Heart left ventricle (tissue), 16 donors: ENCODE measurements at regions not wholly inside any gene's neighbourhood (a gene's known extent, or its start where the extent isn't known, plus 50 kb on each side); places are given as distances from the start of the nearest gene placed in this dataset.

Experiments
- ATAC-seq, 4 donors: fragments of 200-7000 bp; cut with Tn5 transposase; one replicate each; pipeline ENCODE4 v1.9.1; 2020 to 2022; ENCODE audit warnings: moderate library complexity in 4 of 4, mild to moderate bottlenecking in 3 of 4, moderate number of reproducible peaks in 1 of 4
- DNase-seq, 5 donors: peaks; one replicate each; pipeline ENCODE4 v3.0.0-alpha.2; 2020
- H3K27ac ChIP-seq, 12 donors: fragments of 200-600 bp; sonication (generic) in 4 of 12; one replicate each; pipeline versions ENCODE4 v1.5.0 to v1.8.0; 2016 to 2022; ENCODE audit warnings: mild to moderate bottlenecking in 2 of 12
- H3K27me3 ChIP-seq, 9 donors: fragments of 200-600 bp; sonication (generic) in 2 of 9; one replicate each; pipeline versions ENCODE4 v1.5.1 to v1.8.0; 2016 to 2022; ENCODE audit warnings: mild to moderate bottlenecking in 3 of 9
- H3K36me3 ChIP-seq, 9 donors: fragments of 200-600 bp; sonication (generic) in 2 of 9; one replicate each; pipeline versions ENCODE4 v1.5.0 to v1.8.0; 2018 to 2022; ENCODE audit warnings: mild to moderate bottlenecking in 2 of 9
- H3K4me1 ChIP-seq, 12 donors: fragments of 200-600 bp; sonication (generic) in 4 of 12; one replicate each; pipeline versions ENCODE4 v1.5.0 to v1.8.0; 2016 to 2022; ENCODE audit warnings: mild to moderate bottlenecking in 3 of 12
- H3K4me3 ChIP-seq, 12 donors: fragments of 200-600 bp; sonication (generic) in 4 of 12; one replicate each; pipeline versions ENCODE4 v1.5.0 to v1.8.0; 2017 to 2022; ENCODE audit warnings: mild to moderate bottlenecking in 9 of 12, moderate library complexity in 4 of 12
- H3K9me3 ChIP-seq, 12 donors: fragments of 200-600 bp; sonication (generic) in 4 of 12; one replicate each; pipeline versions ENCODE4 v1.5.0 to v1.8.0; 2016 to 2022; ENCODE audit warnings: mild to moderate bottlenecking in 1 of 12
- CTCF ChIP-seq, 12 donors: fragments of 200-600 bp; sonication (generic) in 4 of 12; IDR thresholded peaks; one replicate each; pipeline versions ENCODE4 v1.5.0 to v1.8.0; 2018 to 2022; ENCODE audit warnings: antibody characterized with exemption in 12 of 12, mild to moderate bottlenecking in 5 of 12
- POLR2A ChIP-seq, 2 donors: fragments of 450-650 bp; IDR thresholded peaks; one replicate each; pipeline ENCODE4 v1.6.1; 2017; ENCODE audit warnings: antibody characterized with exemption in 2 of 2, mild to moderate bottlenecking in 2 of 2, moderate library complexity in 2 of 2
- WGBS, 4 donors: extraction: QIAGEN DNeasy Blood & Tissue Kit in 2 of 4; methylation state at CpG; one replicate each; pipeline versions ENCODE4 v1.1.5 to v1.1.7; 2013 to 2018; 5-methylcytosine and 5-hydroxymethylcytosine counted together
- intact Hi-C, 10 donors: fragments of 100-400 bp; cut with DNase I; formaldehyde crosslinking; loops; one replicate each; pipeline versions ENCODE4 v1.11.1 to v1.14.2; 2022
- donor health status: ischemic (EF 13 %, LVEDD 7.1; RV severe dilation, severe dysfunction).
- donor health status: healthy with polysubstance abuse.
- donor health status: DM: no; HTN: yes; CAD: no.
- donor health status: DM: no; HTN: no; CAD: no.
- donor health status: ischemic (EF 25% LVEDD 6.9; RV normal size, moderate dysfunction).
- donor health status: ischemic (EF 25% LVEDD 5.7; RV mildly dilated, moderate dysfunction).
- donor health status: healthy.
- donor health status: DM: yes; HTN: yes; CAD: no.
- donor health status: ischemic (EF 35%, LVEDD 5.7; RV mildly dilated, moderate dysfunction).
- donor health status: nonischemic (EF 11% LVEDD 7.7; RV severe dilation, severe dysfunction).
- donor health status: DM: yes; HTN: yes; CAD: no.
- donor health status: PGD.
- donor health status: ischemic (EF 29% LVEDD 5.4; RV normal size, mild dysfunction).
- donor health status: nonischemic (EF 23%, LVEDD 6.1; RV moderate dilation, normal function).

GRCh38 chr3:159817571-159817970 is 171.1 kb upstream of the IL12A start:
- intact Hi-C loops, result loop anchor here in 1 of 10 donors (10.0 kb wide), 1 partner anchor 973 kb away; no protein-coding TSS in a partner anchor
- DNase-seq (no peak), ATAC-seq (no peak)
- H3K27me3 ChIP-seq, result no peaks in the 10 kb centered on the region
- TF ChIP-seq CTCF (IDR thresholded peaks at IDR 0.05), result no peak
- no peak for TF ChIP-seq POLR2A (IDR thresholded peaks at IDR 0.05)
- H3K4me3 ChIP-seq, result no peak overlapping the region
- peaks cover 0 to 40% (median 19%) of the 10 kb centered on the region in 12 donors for H3K4me1 ChIP-seq
- H3K27ac ChIP-seq, result no peak overlapping the region
- H3K36me3 ChIP-seq, result no peaks in the 10 kb centered on the region
- WGBS, 4 donors, result 62 to 73% (median 67%) methylated on average over 3 of the region's 3 CpGs
- H3K9me3 ChIP-seq, result no peaks in the 10 kb centered on the region

- no peaks in the 10 kb centered on the region for H3K9me3 ChIP-seq
- 24 to 51% (median 39%) methylated on average over 3 of the region's 3 CpGs for WGBS, 4 donors
- intact Hi-C loops, result loop anchor here in 2 of 10 donors (2.0 to 10.0 kb wide), 2 partner anchors 188 to 974 kb away; no protein-coding TSS in a partner anchor
- H3K4me1 ChIP-seq, result peaks cover 1 to 39% (median 19%) of the 10 kb centered on the region in 12 donors
- peak overlapping the region in 3 of 12 donors; percentile 17 to 46 (median 24) for H3K27ac ChIP-seq
- TF ChIP-seq CTCF (IDR thresholded peaks at IDR 0.05) (peak in 7 of 12 donors; percentile 7 to 46 (median 23)), POLR2A (IDR thresholded peaks at IDR 0.05) (no peak)
- no peaks in the 10 kb centered on the region for H3K27me3 ChIP-seq
- DNase-seq, result peak; percentile 41 to 81 (median 76)
- H3K36me3 ChIP-seq, result no peaks in the 10 kb centered on the region
- ATAC-seq, result peak; percentile 81 to 88 (median 83)
- H3K4me3 ChIP-seq, result no peak overlapping the region
Observed at GRCh38 chr3:159818399-159818798, 170.2 kb upstream of the IL12A start.

DNA sequence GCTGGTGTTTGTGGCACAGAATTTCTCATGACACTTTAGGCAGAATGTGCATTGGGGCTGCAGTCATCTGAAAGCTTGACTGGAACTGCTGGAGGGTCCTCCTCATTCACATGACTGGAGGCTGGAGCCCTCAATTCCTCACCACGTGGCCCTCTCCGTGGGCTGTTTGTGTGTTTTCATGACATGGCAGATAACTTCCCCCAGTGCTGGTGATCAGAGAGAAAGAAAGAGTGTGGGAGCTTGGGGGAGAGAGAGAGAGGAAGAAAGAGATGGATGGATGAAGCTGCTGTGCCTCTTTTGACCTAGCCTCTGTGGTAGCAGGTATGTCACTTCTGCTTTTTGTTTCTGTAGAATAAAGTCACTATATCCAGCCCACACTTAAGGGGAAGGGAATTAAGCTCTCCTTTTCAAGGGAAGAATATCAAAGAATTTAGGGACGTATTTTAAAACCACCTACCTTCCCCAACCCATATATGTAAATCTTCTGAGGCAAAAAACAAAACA is 169.6 kb upstream of the IL12A start:
- Histone ChIP-seq H3K36me3 (no peaks in the 10 kb centered on the region), H3K4me3 (no peak overlapping the region), H3K4me1 (peaks cover 7 to 37% (median 18%) of the 10 kb centered on the region in 12 donors), H3K27ac (peak overlapping the region in 2 of 12 donors; percentile 29 to 46), H3K9me3 (no peaks in the 10 kb centered on the region), H3K27me3 (no peaks in the 10 kb centered on the region)
- 42 to 57% (median 48%) methylated on average over 3 of the region's 3 CpGs for WGBS, 4 donors
- intact Hi-C loops, result loop anchor here in 2 of 10 donors (2.0 to 10.0 kb wide), 2 partner anchors 188 to 974 kb away; no protein-coding TSS in a partner anchor
- TF ChIP-seq CTCF (IDR thresholded peaks at IDR 0.05) (no peak), POLR2A (IDR thresholded peaks at IDR 0.05) (no peak)
- DNase-seq (no peak), ATAC-seq (no peak)

- H3K27me3 ChIP-seq, result no peaks in the 10 kb centered on the region
- intact Hi-C loops, result loop anchor here in 3 of 10 donors (2.0 to 10.0 kb wide), 3 partner anchors 187 to 975 kb away; no protein-coding TSS in a partner anchor
- H3K36me3 ChIP-seq, result no peaks in the 10 kb centered on the region
- ATAC-seq (no peak), DNase-seq (no peak)
- 89 to 100% (median 93%) methylated on average over 1 of the region's 1 CpG for WGBS, 4 donors
- H3K4me3 ChIP-seq, result no peak overlapping the region
- H3K4me1 ChIP-seq, result peaks cover 8 to 43% (median 22%) of the 10 kb centered on the region in 12 donors
- H3K9me3 ChIP-seq, result no peaks in the 10 kb centered on the region
- TF ChIP-seq CTCF (IDR thresholded peaks at IDR 0.05) (no peak), POLR2A (IDR thresholded peaks at IDR 0.05) (no peak)
- H3K27ac ChIP-seq, result peak overlapping the region in 1 of 12 donors; percentile 24
Observed at GRCh38 chr3:159819676-159820075, 169.0 kb upstream of the IL12A start.
